GM12872 (cell line): ENCODE measurements at regions not wholly inside any gene's neighbourhood (a gene's known extent, or its start where the extent isn't known, plus 50 kb on each side); places are given as distances from the start of the nearest gene placed in this dataset.

Experiments used
- CTCF ChIP-seq: IDR thresholded peaks from 3 replicates; pipeline ENCODE4 v1.5.1; 2011; ENCODE audit warnings: low read depth, mild to moderate bottlenecking, low read length, moderate library complexity; ENCODE audit not compliant: insufficient read depth

- no peak for TF ChIP-seq CTCF
Observed at GRCh38 chr6:126766820-126767219, 351.7 kb upstream of the RSPO3 start.

DNA sequence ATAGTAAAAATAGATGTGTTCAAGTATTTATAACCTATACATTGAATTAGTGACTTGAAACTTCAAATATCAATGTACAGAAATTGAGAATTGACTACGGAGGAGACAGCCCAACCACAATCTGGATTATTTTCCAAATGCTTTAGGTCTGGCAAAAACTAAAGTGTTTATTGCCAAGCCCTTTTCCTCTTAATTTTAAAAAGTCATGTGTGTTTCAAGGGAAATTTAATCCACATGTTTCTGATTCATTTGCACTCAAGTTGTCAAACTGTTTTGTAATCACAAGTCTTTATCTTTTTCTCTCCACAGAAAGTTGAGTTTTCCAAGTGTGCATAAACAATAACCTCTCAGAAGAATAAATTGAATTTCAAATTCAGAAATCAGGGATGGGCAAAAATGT is 350.8 kb upstream of the RSPO3 start:
- TF ChIP-seq CTCF: no peak

DNA sequence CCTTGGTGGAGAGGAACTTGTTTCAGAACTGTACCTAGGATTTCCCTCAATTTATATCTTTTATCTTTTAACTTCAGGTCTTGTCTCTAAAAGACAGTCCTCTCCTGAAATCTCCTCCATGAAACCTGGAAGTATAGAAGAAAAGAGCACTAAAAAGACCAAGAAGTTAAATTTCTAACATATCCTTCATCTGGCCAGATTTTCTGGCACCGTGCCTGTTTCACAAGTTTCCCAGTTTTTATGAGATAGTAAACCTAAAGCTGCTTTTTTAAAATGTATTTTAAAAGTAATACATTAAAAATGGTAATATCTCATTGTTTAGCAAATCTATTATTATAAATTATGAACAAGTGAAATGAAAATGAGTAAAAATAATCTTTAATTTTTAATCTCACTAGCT is 348.3 kb upstream of the RSPO3 start:
- no peak for TF ChIP-seq CTCF

- TF ChIP-seq CTCF: no peak
Observed at GRCh38 chr6:126773112-126773805, 345.2 kb upstream of the RSPO3 start.

DNA sequence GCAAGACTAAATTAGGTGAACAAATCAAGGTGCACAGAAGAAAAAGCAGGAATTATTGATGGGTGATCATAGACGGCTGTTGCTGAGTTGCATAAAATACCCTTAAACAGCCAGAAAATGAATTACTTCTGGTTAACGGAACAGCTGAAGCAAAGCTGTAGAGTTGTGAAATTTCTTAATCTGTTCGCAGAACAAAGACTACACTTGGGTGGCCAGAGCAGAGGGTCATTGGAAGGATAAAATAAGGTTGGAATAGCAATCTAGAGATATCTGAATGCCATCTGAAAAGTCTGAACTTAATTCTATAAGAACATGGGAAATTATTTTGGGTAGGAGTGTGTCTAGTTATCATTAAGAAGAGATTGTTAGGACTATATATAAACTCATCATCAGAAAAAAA is 339.1 kb upstream of the RSPO3 start:
- no peak for TF ChIP-seq CTCF

DNA sequence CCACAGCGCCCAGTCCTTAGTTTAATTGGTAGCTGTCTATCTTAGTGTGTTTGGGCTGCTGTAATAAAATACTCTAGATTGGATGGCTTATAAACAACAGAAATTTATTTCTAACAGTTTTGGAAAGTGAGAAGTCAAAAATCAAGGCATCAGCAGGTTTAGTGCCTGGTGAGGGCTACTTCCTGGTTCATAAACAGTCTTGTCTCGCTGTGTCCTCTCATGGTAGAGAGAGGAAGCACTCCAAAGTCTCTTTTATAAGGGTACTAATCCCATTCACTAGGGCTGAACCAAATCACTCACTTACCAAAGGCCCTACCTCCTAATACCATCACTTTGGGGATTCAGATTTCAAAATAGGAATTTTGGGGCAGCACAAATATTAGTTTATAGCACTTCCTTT is 336.9 kb upstream of the RSPO3 start:
- TF ChIP-seq CTCF: no peak

DNA sequence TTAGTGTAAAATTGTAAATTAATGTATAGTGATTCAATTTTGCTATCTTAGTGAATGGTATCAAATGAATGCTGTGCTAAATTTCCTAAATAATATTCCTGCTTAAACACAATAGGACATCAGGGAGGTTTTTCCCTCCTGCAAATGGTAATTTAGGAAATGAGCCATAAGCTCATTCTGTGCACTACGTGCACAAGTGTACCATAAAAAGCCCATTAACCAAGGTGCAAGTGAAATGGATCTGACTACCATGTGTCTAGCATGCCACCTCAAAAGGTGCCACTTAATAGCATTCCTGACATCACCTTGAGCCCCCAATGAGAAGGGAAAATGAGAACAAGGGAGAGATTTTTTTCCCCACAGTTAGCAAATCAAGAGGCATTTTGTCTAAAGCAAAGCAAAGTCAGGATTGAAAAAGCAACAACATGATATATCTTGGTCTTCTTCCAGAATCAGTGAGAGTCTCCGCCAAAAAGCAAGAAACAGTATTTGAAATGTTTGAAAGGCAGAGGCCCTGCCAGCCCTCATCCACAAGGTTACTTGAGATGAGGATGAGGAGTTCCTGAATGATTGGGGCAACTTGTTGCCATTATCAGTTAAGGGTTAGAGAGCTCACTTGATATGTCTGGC is 334.2 kb upstream of the RSPO3 start:
- TF ChIP-seq CTCF: no peak

DNA sequence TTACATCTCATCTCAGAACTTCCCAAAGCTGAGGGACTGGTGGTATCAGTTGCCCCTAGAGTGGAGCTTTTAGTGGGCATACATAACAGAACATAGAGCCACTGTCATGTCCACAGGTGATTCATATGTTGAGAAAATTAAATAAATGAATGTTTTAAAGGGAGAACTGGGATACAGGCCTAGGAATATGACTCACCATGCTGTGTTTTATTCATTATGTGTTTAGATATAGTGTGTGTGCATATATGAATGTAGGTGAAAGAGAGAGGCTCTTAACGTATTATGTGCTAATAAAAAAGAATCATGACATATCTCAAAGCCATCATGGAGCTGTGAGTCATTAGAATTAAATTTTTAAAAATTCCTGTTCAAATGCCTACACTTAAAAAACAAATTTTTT is 332.2 kb upstream of the RSPO3 start:
- TF ChIP-seq CTCF: no peak
